ENCODE measurements at regions not wholly inside any gene's neighbourhood (a gene's known extent, or its start where the extent isn't known, plus 50 kb on each side); places are given as distances from the start of the nearest gene placed in this dataset.

GRCh38 chr18:57853864-57854263 is 50.7 kb upstream of the ATP8B1 start:
- Histone ChIP-seq H3K9me3 (no peaks in the 10 kb centered on the region), H3K27ac (no peak overlapping the region), H3K27me3 (ENCODE audit: low read depth) (no peaks in the 10 kb centered on the region), H3K36me3 (no peaks in the 10 kb centered on the region), H3K4me1 (no peaks in the 10 kb centered on the region), H3K4me3 (no peak overlapping the region)
- DNase-seq (no peak), ATAC-seq (no peak)
- intact Hi-C loops (cut with DNase I): no loop called here
- TF ChIP-seq CTCF (IDR thresholded peaks at IDR 0.05): no peak

- no peak for TF ChIP-seq CTCF (IDR thresholded peaks at IDR 0.05)
- intact Hi-C loops (cut with DNase I): no loop called here
- Histone ChIP-seq H3K27ac (no peak overlapping the region), H3K27me3 (ENCODE audit: low read depth) (no peaks in the 10 kb centered on the region), H3K4me3 (no peak overlapping the region), H3K9me3 (no peaks in the 10 kb centered on the region), H3K36me3 (no peaks in the 10 kb centered on the region), H3K4me1 (no peaks in the 10 kb centered on the region)
- no peak for DNase-seq
- ATAC-seq: no peak
Observed at GRCh38 chr18:57853133-57853532, 50.0 kb upstream of the ATP8B1 start.
